ENCODE measurements at regions not wholly inside any gene's neighbourhood (a gene's known extent, or its start where the extent isn't known, plus 50 kb on each side); places are given as distances from the start of the nearest gene placed in this dataset.
A peak's percentile ranks its signal among the peaks of the same experiment; 100 is the strongest.
"Not testable (repeated sequence)": the region's sequence is repeated elsewhere in the genome, so short reads cannot be mapped to it uniquely, and the experiment has no call there.

DNA sequence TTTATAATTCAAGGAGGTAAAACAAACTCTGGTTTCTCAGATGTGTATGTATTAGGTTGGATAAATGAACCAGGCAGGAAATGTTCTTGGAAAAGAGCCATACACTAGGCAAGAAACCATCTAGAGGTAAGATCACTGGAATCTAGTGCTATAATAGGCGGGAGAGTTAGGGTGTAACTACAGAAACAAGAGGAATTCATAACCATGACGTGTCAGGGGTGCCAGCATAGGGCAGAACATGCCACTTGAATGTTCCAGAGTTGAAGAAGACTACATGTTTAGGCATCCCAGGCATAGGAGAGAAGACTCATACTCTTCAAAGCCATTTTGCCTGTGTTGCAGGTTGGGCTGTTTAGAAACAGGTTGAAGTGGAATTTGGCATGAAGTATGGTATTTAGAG is 198.7 kb downstream of the CCNG2 start:
- TF ChIP-seq, protein P1, sequence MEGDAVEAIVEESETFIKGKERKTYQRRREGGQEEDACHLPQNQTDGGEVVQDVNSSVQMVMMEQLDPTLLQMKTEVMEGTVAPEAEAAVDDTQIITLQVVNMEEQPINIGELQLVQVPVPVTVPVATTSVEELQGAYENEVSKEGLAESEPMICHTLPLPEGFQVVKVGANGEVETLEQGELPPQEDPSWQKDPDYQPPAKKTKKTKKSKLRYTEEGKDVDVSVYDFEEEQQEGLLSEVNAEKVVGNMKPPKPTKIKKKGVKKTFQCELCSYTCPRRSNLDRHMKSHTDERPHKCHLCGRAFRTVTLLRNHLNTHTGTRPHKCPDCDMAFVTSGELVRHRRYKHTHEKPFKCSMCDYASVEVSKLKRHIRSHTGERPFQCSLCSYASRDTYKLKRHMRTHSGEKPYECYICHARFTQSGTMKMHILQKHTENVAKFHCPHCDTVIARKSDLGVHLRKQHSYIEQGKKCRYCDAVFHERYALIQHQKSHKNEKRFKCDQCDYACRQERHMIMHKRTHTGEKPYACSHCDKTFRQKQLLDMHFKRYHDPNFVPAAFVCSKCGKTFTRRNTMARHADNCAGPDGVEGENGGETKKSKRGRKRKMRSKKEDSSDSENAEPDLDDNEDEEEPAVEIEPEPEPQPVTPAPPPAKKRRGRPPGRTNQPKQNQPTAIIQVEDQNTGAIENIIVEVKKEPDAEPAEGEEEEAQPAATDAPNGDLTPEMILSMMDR (IDR thresholded peaks at IDR 0.05; ENCODE audit: insufficient read depth, low read depth, low read length, missing control alignments): no peak
- no peak overlapping the region for H3K4me3 ChIP-seq (ENCODE audit: low read length)
- peak; percentile 58 for DNase-seq (ENCODE audit: low read depth)

DNA sequence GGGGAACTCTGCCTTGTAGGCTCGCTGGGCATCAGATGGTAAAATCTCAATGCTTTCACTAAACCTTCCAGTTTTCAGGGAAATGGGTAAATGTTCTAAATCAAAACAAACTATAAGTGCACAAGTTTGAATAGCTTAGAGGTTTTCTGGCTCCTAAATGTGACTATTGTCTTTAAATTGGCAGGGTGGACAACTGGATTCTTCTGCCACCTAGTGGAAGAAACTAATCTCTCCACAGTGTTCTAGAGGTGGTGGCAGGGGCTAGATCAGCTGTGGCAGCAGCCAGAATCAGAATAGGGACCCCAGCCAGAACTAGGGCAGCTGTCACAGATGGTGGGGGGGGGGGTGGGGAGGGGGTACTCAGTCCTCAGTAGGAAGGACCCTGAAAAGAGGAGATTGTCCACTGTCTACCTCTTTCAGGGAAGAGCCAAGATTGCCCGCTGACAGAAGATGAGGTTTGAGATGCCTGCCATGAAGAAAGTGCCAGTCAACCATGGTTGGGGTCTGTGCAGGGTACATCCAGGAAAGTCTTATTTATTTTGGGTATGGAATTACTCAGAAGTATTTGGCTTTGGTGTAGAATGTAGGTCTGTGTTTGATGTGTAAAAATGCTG is 201.4 kb downstream of the CCNG2 start:
- H3K4me3 ChIP-seq (ENCODE audit: low read length): no peak overlapping the region
- TF ChIP-seq, protein P1 (IDR thresholded peaks at IDR 0.05; ENCODE audit: insufficient read depth, low read depth, low read length, missing control alignments): peak; percentile 73
- DNase-seq (ENCODE audit: low read depth): peak; percentile 56

DNA sequence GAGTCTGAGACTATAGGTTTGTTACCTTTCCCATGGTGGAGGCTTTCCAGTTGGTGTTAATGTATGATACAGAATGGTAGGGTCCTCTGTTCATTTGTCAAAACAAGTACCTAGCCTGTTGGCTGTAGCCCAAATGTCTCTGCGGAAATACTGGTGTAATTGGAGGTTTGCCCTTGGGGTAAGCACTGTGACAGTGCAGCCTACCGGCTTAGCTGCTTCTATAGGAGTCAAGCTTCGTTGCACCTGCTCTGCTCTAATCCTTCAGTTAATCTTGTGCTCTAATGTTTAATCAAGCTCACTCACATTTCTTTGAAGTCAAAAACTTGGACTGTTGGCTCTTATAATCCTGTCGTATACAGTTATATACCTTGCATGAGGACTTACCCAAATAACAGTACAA is 203.4 kb downstream of the CCNG2 start:
- DNase-seq (ENCODE audit: low read depth): peak; percentile 30
- H3K4me3 ChIP-seq (ENCODE audit: low read length): no peak overlapping the region
- TF ChIP-seq, protein P1 (IDR thresholded peaks at IDR 0.05; ENCODE audit: insufficient read depth, low read depth, low read length, missing control alignments): no peak

DNA sequence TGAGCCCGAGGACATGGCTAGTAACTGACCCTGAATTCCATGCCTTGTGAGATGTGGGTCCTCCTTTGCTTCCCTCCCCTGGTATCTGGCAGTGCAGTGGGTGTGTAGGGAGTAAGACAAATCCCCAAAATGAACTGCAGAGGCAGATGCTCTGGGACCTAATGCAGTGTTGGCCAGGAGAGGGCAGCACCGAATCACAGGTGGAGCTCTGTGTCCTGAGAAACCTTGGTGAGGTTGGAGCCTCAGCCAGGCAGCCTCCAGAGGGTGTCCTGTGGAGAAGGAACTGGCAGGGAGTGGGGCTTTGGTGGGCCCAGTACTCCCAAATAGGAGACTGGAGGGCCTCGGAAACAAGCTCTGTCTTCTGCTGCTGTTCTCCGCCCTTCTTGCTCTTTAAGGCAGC is 209.9 kb downstream of the CCNG2 start:
- TF ChIP-seq, protein P1 (IDR thresholded peaks at IDR 0.05; ENCODE audit: insufficient read depth, low read depth, low read length, missing control alignments): peak; percentile 26
- DNase-seq (ENCODE audit: low read depth); H3K4me3 ChIP-seq (ENCODE audit: low read length): not testable (repeated sequence)

DNA sequence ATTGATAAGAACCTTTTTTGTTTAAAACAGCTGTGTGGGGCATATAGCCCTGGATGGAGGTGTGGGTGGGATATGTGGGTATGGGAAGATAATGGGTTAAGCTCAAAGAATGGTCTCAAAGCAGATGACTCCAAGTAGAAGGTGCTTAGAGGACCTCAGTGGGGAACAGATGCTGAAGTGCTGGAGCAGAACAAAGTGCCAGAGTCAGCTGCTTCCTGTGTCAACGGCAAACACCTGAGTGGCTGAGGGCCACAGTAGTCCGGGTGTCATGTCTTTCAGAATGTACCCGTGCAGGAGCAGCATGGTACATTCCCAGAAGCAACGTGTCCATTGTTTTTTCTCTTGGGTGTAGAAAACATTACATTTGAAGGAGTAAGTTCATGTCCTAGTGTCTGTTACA is 210.6 kb downstream of the CCNG2 start:
- no peak for DNase-seq (ENCODE audit: low read depth)

DNA sequence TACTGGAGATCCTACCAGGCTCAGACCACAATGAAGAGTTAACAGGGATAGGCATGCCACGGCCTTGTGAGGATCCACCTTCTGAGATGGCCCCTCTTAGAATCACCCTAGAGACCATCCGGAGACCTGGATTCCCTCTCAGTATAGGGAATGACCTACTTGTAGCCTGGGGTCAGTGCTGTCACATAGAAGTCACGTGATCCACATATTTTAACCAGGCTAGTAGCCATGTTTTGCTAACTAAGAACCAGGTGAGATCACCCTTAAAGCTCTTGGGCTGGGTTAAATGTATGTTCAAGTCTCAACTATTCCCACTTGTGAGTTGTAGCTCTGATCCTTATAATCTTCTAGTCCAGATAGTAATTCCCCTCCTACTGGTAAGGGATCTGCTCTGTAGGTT is 215.4 kb downstream of the CCNG2 start:
- no peak overlapping the region for H3K4me3 ChIP-seq (ENCODE audit: low read length)
- TF ChIP-seq, protein P1 (IDR thresholded peaks at IDR 0.05; ENCODE audit: insufficient read depth, low read depth, low read length, missing control alignments): no peak
- DNase-seq (ENCODE audit: low read depth): no peak

More for the DNA sequence above, 210.6 kb downstream of the CCNG2 start:
- H3K4me3 ChIP-seq (ENCODE audit: low read length): no peak overlapping the region
- TF ChIP-seq, protein P1 (IDR thresholded peaks at IDR 0.05; ENCODE audit: insufficient read depth, low read depth, low read length, missing control alignments): no peak
